GM12874 (cell line): ENCODE measurements at regions not wholly inside any gene's neighbourhood (a gene's known extent, or its start where the extent isn't known, plus 50 kb on each side); places are given as distances from the start of the nearest gene placed in this dataset.

Experiments
- CTCF ChIP-seq: IDR thresholded peaks from 2 replicates; pipeline ENCODE4 v1.5.1; 2011; ENCODE audit warnings: low read depth, mild to moderate bottlenecking, control low read depth, low read length, moderate library complexity; ENCODE audit not compliant: insufficient read depth

- TF ChIP-seq CTCF, result no peak
Observed at GRCh38 chr20:11516448-11516847, 401.2 kb upstream of the BTBD3 start.

GRCh38 chr20:11520596-11520995, 397.1 kb upstream of the BTBD3 start:
- TF ChIP-seq CTCF, result no peak

GRCh38 chr20:11521476-11522365, 396.0 kb upstream of the BTBD3 start:
- no peak for TF ChIP-seq CTCF

GRCh38 chr20:11522366-11522741, 395.3 kb upstream of the BTBD3 start:
- no peak for TF ChIP-seq CTCF

GRCh38 chr20:11529047-11529446, 388.6 kb upstream of the BTBD3 start:
- TF ChIP-seq CTCF, result no peak

GRCh38 chr20:11537032-11537431, 380.7 kb upstream of the BTBD3 start:
- no peak for TF ChIP-seq CTCF

GRCh38 chr20:11539450-11539849, 378.2 kb upstream of the BTBD3 start:
- TF ChIP-seq CTCF, result no peak
